HFFc6 (cell line): ENCODE measurements at regions not wholly inside any gene's neighbourhood (a gene's known extent, or its start where the extent isn't known, plus 50 kb on each side); places are given as distances from the start of the nearest gene placed in this dataset.

ENCODE experiments used
- DNase-seq: peaks from one replicate; pipeline ENCODE4 v3.0.0-alpha.2; 2018
- H3K27ac Mint-ChIP-seq: 2 replicates; pipeline ENCODE4 v1.8.0; 2020; ENCODE audit warnings: mild to moderate bottlenecking, mixed read lengths
- H3K27me3 Mint-ChIP-seq: 2 replicates; pipeline ENCODE4 v1.8.0; 2021; ENCODE audit warnings: mild to moderate bottlenecking, moderate library complexity, mixed read lengths; ENCODE audit not compliant: insufficient read depth
- H3K36me3 Mint-ChIP-seq: 2 replicates; pipeline ENCODE4 v1.8.0; 2021; ENCODE audit warnings: low read depth, mixed read lengths
- H3K4me1 Mint-ChIP-seq: 2 replicates; pipeline ENCODE4 v1.8.0; 2020; ENCODE audit warnings: low read depth, mixed read lengths
- H3K4me3 Mint-ChIP-seq: 2 replicates; pipeline ENCODE4 v1.8.0; 2020; ENCODE audit warnings: mild to moderate bottlenecking, moderate library complexity, mixed read lengths
- H3K9me3 Mint-ChIP-seq: 2 replicates; pipeline ENCODE4 v1.8.0; 2020; ENCODE audit warnings: mild to moderate bottlenecking, mixed read lengths
- CTCF ChIP-seq: fragments of 200-600 bp; sonication (generic); IDR thresholded peaks from 2 replicates; pipeline ENCODE4 v1.5.0; 2021; ENCODE audit warnings: antibody characterized with exemption, mild to moderate bottlenecking

- Mint-ChIP-seq H3K4me1 (no peaks in the 10 kb centered on the region), H3K27me3 (peaks cover 35% of the 10 kb centered on the region), H3K27ac (no peak overlapping the region), H3K9me3 (no peaks in the 10 kb centered on the region), H3K36me3 (no peaks in the 10 kb centered on the region), H3K4me3 (no peak overlapping the region)
- DNase-seq: no peak
- TF ChIP-seq CTCF: no peak
These were observed 141.3 kb upstream of the PMEPA1 start for GRCh38 chr20:57851025-57851682.

DNA sequence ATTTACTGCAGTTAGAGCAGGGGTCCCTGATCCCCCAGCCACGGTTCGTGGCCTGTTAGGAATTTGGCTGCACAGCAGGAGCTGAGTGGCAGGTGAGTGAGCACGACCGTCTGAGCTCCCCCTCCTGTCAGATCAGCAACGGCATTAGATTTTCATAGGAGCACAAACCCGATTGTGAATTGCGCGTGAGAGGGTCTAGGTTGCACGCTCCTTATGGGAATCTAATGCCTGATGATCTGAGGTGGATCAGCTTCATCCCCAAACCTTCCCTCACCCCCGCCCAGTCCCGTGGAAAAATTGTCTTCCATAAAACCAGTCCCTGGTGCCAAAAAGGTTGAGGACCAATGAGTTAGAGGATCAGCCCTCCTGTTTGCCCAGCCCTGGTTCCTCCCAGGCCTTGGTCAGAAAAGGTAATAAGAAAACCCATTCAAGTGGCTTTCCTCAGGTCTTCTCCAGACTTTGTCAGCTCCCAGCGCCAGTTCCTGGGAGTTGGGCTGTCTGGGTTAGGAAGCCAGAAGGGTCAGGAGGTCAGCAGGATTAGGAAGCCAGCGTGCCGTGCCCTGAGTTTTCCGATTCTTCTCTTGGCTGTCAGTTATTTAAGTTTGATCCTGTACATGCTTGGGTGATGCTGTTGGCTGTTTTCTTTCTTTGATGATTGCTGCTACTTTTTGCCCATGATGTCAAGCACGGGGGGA lies 139.9 kb upstream of the PMEPA1 start:
- DNase-seq: no peak
- no peak overlapping the region for H3K4me3 Mint-ChIP-seq
- H3K36me3 Mint-ChIP-seq: no peaks in the 10 kb centered on the region
- H3K27ac Mint-ChIP-seq: no peak overlapping the region
- no peak for TF ChIP-seq CTCF
- no peaks in the 10 kb centered on the region for H3K9me3 Mint-ChIP-seq
- no peaks in the 10 kb centered on the region for H3K4me1 Mint-ChIP-seq
- peaks cover 44% of the 10 kb centered on the region for H3K27me3 Mint-ChIP-seq

- H3K4me3 Mint-ChIP-seq: no peak overlapping the region
- no peaks in the 10 kb centered on the region for H3K36me3 Mint-ChIP-seq
- TF ChIP-seq CTCF: no peak
- H3K9me3 Mint-ChIP-seq: no peaks in the 10 kb centered on the region
- H3K4me1 Mint-ChIP-seq: no peaks in the 10 kb centered on the region
- no peak for DNase-seq
- peaks cover 47% of the 10 kb centered on the region for H3K27me3 Mint-ChIP-seq
- H3K27ac Mint-ChIP-seq: no peak overlapping the region
These were observed 139.3 kb upstream of the PMEPA1 start for GRCh38 chr20:57849121-57849520.

GRCh38 chr20:57848282-57848681 lies 138.5 kb upstream of the PMEPA1 start:
- no peak overlapping the region for H3K4me3 Mint-ChIP-seq
- no peak overlapping the region for H3K27ac Mint-ChIP-seq
- no peaks in the 10 kb centered on the region for H3K9me3 Mint-ChIP-seq
- H3K27me3 Mint-ChIP-seq: peaks cover 45% of the 10 kb centered on the region
- TF ChIP-seq CTCF: no peak
- no peaks in the 10 kb centered on the region for H3K4me1 Mint-ChIP-seq
- H3K36me3 Mint-ChIP-seq: no peaks in the 10 kb centered on the region
- DNase-seq: no peak

- no peak for TF ChIP-seq CTCF
- no peaks in the 10 kb centered on the region for H3K36me3 Mint-ChIP-seq
- H3K4me1 Mint-ChIP-seq: no peaks in the 10 kb centered on the region
- no peak overlapping the region for H3K27ac Mint-ChIP-seq
- H3K4me3 Mint-ChIP-seq: no peak overlapping the region
- peaks cover 51% of the 10 kb centered on the region for H3K27me3 Mint-ChIP-seq
- H3K9me3 Mint-ChIP-seq: no peaks in the 10 kb centered on the region
- no peak for DNase-seq
These were observed 137.3 kb upstream of the PMEPA1 start for GRCh38 chr20:57847104-57847503.
